Activated T-helper 2 cell treated with anti-CD3 and anti-CD28 coated beads, Interferon-gamma antibody, Interleukin-2, Interleukin-4, amounts not matched to agents 10 μg/mL and 5 μg/mL and 100 μg/mL, durations not matched to agents 14 hours and 24 hours and 36 hours (primary cell): ENCODE measurements at regions not wholly inside any gene's neighbourhood (a gene's known extent, or its start where the extent isn't known, plus 50 kb on each side); places are given as distances from the start of the nearest gene placed in this dataset.

Experiments used
- DNase-seq: peaks from one replicate; pipeline ENCODE4 v3.0.0; 2021; ENCODE audit warnings: low spot score
- H3K27ac Mint-ChIP-seq: one replicate; pipeline ENCODE4 v1.8.0; 2021; ENCODE audit warnings: mixed read lengths
- H3K27me3 Mint-ChIP-seq: one replicate; pipeline ENCODE4 v1.8.0; 2021; ENCODE audit warnings: low read depth, mixed read lengths
- H3K36me3 Mint-ChIP-seq: one replicate; pipeline ENCODE4 v1.8.0; 2021; ENCODE audit warnings: low read depth, mixed read lengths
- H3K4me1 Mint-ChIP-seq: one replicate; pipeline ENCODE4 v1.8.0; 2021; ENCODE audit warnings: low read depth, mixed read lengths
- H3K4me3 Mint-ChIP-seq: one replicate; pipeline ENCODE4 v1.8.0; 2021; ENCODE audit warnings: low read depth, mild to moderate bottlenecking, moderate library complexity, mixed read lengths
- H3K9me3 Mint-ChIP-seq: one replicate; pipeline ENCODE4 v1.8.0; 2021; ENCODE audit warnings: mixed read lengths
- intact Hi-C: fragments of 100-400 bp; cut with micrococcal nuclease; formaldehyde crosslinking; loops from one replicate; pipeline ENCODE4 v1.15.1; 2023

DNA sequence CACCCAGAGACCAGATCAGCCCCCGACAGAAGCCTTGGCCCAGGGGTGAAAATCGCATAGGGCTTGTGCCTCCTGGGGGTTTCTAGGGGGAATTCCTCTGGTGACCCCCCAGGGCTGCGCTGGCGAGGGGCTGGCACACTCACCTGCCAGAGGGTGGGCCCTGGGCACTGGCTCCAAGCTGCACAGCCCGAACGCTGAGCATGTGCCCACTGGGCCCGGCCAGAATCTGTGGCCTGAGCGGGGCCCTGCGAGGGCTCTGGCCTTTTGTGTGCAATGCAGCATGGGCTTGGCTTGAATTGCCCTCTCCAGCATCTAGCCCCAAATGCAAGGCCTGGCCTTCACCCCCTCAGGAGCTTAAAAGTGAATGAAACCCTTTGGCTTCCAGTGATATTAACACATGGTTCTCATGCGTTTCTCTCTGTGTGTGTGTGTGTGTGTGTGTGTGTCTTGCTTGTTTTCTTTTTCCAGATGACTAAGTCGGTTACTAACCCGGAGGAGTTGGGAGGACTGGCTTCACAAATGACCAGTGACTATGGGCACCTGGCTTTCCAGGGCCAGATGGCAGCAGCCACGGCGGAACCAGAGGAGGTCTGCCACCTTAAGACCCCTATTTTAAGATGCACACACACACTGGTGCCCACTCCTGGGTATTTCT is 259.1 kb upstream of the TPM1 start:
- intact Hi-C loops = loop anchor here (5.0 kb wide), 1 partner anchor 309 kb away; no protein-coding TSS in a partner anchor
- H3K36me3 Mint-ChIP-seq = no peaks in the 10 kb centered on the region
- no peak for DNase-seq

DNA sequence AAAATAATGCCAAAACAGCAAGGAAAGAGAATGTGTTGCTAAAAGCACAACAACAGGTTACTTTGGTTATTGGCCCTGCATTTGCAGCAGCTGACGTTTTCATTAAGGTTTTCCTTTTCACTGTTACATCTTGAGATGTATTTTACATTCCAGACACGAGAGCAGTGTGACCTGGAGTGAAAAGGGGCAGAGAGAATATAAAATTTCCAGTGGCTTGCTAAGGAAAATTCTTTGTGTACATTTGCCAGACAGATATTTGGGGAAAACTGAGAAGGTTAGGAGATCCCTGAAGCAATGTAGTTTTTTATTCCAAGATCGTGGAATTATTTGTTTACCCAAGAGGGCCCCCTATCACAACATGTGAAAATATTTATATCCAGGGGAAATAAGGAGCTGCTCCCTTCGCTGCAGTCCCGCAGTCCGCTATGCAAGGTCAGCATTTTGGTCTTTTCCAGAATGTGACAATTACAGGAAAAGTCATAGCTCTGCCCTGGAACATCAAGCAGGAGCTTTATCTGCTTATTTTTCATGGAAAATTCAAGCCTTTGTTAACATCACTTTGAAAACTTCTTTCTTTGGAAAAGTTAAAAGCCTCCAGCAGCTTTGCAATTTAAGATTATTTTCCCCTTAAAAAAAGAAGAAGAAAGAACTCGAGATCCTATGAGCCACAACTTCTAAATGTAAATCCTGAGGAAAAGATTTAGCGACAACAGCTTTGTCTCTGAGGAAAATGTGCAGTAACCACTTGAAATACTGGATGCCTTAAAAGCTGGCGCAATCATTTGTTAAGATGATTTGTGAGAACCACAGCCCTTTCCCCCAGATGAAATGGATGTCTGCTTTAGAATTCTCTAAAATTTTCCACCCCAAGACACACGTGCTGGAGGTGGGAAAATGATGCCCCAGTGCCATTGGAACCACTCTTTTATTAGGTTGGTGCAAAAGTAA is 256.4 kb upstream of the TPM1 start:
- DNase-seq = no peak

More for the DNA sequence above, 259.1 kb upstream of the TPM1 start:
- Mint-ChIP-seq H3K27me3 (peaks cover 2% of the 10 kb centered on the region), H3K4me1 (no peaks in the 10 kb centered on the region), H3K4me3 (no peak overlapping the region), H3K27ac (no peak overlapping the region), H3K9me3 (no peaks in the 10 kb centered on the region)

DNA sequence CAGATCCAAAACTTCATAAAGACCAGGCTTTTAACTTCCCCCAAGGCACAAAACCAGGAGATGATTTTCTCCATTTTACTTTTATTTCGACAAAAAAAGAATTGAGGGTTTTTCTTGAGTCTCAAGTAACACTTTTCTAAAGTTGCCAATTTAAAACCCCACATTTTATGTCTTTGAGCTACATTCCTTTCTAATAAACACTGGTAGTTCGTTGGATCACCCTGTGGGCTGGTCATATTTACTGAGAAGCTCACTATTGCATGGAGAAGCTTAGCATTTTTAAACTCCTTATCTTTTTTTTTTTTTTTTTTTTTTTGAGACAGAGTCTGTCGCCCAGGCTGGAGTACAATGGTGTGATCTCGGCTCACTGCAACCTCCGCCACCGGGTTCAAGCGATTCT is 255.1 kb upstream of the TPM1 start:
- Mint-ChIP-seq H3K4me3 (no peak overlapping the region), H3K9me3 (no peaks in the 10 kb centered on the region), H3K4me1 (no peaks in the 10 kb centered on the region)

More for the DNA sequence above, 256.4 kb upstream of the TPM1 start:
- Mint-ChIP-seq H3K4me1 (no peaks in the 10 kb centered on the region), H3K27ac (no peak overlapping the region), H3K9me3 (no peaks in the 10 kb centered on the region), H3K4me3 (no peak overlapping the region), H3K27me3 (peaks cover 2% of the 10 kb centered on the region), H3K36me3 (no peaks in the 10 kb centered on the region)
- intact Hi-C loops = no loop called here

DNA sequence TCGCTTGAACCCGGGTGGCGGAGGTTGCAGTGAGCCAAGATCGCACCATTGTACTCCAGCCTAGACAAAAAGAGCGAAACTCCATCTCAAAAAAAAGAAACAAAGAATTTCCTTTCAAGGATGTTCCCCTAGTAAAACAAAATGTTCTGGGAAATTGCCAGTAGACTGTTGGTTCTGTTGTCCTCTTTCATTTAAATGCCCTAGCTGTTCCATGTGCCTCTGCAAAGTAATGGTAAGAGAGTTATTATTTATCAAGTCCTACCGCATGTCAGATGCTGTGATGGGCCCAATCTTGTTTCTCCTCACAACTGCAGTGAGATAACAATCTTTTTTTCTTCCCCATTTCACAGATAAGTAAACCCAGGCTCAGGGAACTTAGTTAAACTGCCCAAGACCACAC is 254.3 kb upstream of the TPM1 start:
- no peaks in the 10 kb centered on the region for H3K9me3 Mint-ChIP-seq
- intact Hi-C loops = no loop called here
- no peaks in the 10 kb centered on the region for H3K36me3 Mint-ChIP-seq
- DNase-seq = no peak
- no peak overlapping the region for H3K4me3 Mint-ChIP-seq
- H3K4me1 Mint-ChIP-seq = no peaks in the 10 kb centered on the region
- H3K27me3 Mint-ChIP-seq = no peaks in the 10 kb centered on the region
- H3K27ac Mint-ChIP-seq = no peak overlapping the region

More for the DNA sequence above, 255.1 kb upstream of the TPM1 start:
- H3K36me3 Mint-ChIP-seq = no peaks in the 10 kb centered on the region
- intact Hi-C loops = no loop called here
- DNase-seq = no peak
- no peak overlapping the region for H3K27ac Mint-ChIP-seq
- no peaks in the 10 kb centered on the region for H3K27me3 Mint-ChIP-seq

DNA sequence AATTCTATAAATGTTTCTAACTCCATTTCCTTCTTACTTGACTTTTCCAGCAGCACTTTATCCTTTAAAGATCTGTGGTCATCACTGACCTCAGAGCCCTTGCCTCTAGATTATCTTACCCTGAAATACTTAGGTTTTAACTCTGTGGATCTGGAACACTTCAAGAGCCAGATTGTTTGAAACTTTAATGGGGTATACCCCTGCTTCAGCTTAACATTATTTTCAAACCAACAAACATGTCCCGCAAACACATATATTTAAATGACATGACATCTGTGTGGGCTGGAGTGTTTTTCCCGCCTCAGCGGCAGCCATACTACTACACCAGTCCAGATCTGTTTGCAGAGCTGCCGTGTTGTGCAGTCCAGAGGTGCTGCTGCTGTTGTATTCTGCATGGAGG is 252.0 kb upstream of the TPM1 start:
- H3K27me3 Mint-ChIP-seq = no peaks in the 10 kb centered on the region
- H3K9me3 Mint-ChIP-seq = no peaks in the 10 kb centered on the region
- no peak overlapping the region for H3K4me3 Mint-ChIP-seq
- H3K27ac Mint-ChIP-seq = no peak overlapping the region
- intact Hi-C loops = no loop called here
- no peaks in the 10 kb centered on the region for H3K36me3 Mint-ChIP-seq
- DNase-seq = no peak
- H3K4me1 Mint-ChIP-seq = no peaks in the 10 kb centered on the region

DNA sequence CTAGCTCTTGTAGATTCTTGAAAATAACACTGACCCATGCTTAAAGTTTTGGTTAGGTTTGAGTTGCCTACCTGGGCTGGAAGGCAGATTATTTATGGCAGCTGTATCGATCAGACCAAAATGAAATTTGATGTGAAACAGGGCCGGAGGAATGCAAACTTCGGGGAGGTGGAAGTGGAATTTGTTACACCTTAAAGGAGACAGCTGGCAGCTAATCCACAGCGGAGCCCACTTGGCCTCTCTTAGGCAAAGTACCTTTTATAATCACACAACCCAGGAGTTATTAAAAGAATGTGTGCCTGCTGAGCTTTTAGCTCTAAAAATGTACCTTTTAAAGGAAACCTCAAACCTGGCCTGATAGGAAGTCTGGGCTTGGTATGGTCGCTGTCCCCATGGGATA is 250.9 kb upstream of the TPM1 start:
- no peak overlapping the region for H3K27ac Mint-ChIP-seq

DNA sequence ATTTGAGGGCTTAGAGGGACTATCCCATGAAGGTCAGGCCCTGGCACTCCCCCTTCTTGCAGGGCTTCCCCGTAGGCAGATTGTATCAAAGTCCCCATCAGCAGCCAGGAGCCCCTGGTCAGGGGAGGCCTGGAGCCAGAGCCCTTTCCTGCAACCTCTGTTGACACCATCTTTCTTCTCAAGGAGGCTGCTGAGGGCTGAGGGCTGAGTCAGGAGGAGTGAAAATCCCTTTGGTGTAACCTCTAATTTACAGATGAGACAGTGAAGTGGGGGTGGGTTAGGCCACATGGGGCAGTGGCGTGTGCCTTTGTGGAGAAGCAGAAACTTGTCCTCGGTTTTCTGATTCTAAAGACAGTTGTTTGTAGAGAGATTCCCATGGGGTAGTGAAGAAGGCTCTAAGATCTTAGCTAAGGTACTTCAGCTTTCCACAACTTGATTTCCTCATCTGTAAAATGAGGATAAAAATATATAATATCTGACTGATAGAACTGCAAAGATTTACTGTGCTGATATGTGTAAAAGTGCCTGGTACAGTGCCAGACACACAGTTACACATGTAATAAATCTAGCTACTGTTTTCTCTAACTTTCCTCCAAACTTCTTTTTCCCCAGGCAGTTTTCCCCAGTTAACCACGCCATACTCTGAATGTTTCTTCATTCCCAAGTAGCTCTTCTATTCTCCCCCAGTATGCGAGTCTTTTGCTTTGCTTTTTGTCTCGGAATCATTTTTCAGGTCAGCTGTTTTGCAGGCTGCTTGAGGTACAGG is 249.4 kb upstream of the TPM1 start:
- H3K4me3 Mint-ChIP-seq = no peak overlapping the region
- no peaks in the 10 kb centered on the region for H3K27me3 Mint-ChIP-seq
- no peaks in the 10 kb centered on the region for H3K4me1 Mint-ChIP-seq
- DNase-seq = no peak
- H3K9me3 Mint-ChIP-seq = no peaks in the 10 kb centered on the region
- intact Hi-C loops = no loop called here
- H3K36me3 Mint-ChIP-seq = no peaks in the 10 kb centered on the region
- no peak overlapping the region for H3K27ac Mint-ChIP-seq

More for the DNA sequence above, 250.9 kb upstream of the TPM1 start:
- intact Hi-C loops = no loop called here
- Mint-ChIP-seq H3K27me3 (no peaks in the 10 kb centered on the region), H3K4me3 (no peak overlapping the region), H3K9me3 (no peaks in the 10 kb centered on the region), H3K36me3 (no peaks in the 10 kb centered on the region), H3K4me1 (no peaks in the 10 kb centered on the region)
- no peak for DNase-seq

DNA sequence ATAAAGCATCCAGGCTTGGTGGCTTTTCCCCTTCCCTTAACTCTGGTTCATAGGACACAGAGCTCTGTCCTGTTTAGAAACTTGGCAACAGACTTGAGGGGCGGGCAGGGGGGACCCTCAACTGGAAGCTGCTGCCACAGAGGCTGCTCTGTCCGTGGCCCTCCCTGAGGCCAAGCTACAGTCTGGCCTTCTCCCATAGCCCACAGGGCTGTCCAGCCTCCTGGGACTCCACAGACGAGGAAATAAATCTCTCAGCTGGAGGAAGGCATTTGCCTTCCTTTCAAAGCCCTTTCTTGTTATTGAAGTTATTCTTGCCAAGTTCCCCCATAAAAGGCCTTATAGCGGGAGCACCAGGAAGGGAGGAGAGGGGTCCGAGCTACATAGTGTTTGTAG is 248.8 kb upstream of the TPM1 start:
- Mint-ChIP-seq H3K4me1 (no peaks in the 10 kb centered on the region), H3K36me3 (no peaks in the 10 kb centered on the region), H3K4me3 (no peak overlapping the region), H3K27ac (no peak overlapping the region), H3K27me3 (no peaks in the 10 kb centered on the region), H3K9me3 (no peaks in the 10 kb centered on the region)
- DNase-seq = no peak
- intact Hi-C loops = no loop called here

DNA sequence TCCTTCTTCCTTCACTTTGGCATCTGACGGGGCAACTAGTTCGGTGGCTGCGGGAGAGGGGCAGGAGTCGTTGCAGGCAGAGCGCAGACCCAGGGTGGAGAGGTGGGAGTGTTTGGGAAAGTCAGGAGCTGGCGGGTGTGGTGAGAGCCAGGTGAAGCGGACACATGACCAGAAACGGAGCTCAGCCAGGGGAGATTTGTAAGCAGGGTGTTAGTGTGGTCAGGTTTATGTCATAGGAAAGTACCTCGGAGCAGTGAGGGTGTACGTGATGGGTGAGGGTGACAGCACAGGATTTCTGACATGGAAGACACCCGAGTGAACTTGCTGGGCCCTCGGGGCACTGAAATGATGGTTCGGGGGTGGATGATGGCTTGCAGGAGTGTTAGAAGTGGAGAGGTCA is 247.4 kb upstream of the TPM1 start:
- H3K36me3 Mint-ChIP-seq = no peaks in the 10 kb centered on the region
- intact Hi-C loops = no loop called here
- no peaks in the 10 kb centered on the region for H3K27me3 Mint-ChIP-seq
- no peaks in the 10 kb centered on the region for H3K4me1 Mint-ChIP-seq
- H3K4me3 Mint-ChIP-seq = no peak overlapping the region
- H3K27ac Mint-ChIP-seq = no peak overlapping the region
- H3K9me3 Mint-ChIP-seq = no peaks in the 10 kb centered on the region
- no peak for DNase-seq

DNA sequence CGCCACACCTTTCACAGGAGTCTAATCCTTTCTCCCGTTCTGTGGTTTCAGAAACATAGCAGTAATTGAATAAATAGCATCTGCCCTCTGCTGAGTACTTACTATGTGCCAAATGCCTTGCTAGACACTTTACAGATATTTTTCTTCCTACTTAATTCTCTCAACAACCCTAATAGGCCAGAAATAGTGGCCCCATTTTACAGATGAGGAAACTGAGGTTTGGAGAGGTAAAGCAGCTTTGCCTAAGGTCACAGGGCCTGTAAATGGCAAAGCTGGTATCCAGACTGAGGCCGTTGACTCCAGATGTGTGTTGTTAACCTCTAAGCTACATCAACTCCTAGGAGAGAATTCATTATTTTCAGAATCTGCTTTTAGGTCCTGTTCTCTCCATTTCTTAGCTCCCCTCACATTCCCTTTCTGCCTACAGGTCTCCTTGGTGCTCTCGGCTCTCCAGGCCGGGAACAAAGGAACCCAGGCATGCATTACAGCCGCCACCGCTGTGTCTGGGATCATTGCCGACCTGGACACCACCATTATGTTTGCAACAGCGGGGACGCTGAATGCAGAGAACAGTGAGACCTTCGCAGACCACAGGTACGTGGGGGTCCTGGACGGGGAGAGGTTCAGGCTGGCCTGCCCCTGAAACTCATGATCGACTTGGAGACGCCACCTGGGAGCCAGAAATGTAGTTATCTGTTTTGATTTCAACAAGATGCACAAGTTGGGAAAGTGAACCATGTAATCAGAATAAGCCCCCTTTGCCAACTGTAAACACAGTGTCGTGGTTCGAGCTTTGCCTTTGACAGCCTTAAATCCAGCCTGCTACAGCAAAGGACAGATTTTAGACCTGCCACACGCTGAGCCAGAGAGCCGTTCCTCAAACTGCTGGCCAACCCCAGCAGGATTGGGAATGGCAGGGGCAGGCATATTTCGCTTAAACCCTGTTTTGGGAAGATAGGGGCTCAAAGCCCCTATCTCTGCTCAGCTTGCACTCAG is 246.5 kb upstream of the TPM1 start:
- Mint-ChIP-seq H3K36me3 (no peaks in the 10 kb centered on the region), H3K4me3 (no peak overlapping the region), H3K27me3 (no peaks in the 10 kb centered on the region), H3K4me1 (no peaks in the 10 kb centered on the region), H3K9me3 (no peaks in the 10 kb centered on the region), H3K27ac (no peak overlapping the region)
- intact Hi-C loops = no loop called here
- DNase-seq = no peak

DNA sequence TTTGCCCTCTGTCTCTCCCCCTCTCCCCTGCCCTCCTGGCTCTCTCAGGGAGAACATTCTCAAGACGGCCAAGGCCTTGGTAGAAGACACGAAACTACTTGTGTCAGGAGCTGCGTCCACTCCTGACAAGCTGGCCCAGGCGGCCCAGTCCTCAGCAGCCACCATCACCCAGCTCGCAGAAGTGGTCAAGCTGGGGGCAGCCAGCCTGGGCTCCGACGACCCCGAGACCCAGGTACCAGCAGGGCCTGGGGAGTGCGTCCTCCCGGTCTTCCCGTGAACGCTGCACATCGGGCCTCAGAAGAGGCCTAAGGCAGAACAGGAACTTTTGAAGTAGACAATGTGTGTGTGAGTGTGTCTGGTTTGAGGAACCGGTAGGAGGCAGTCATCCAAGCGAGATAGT is 245.4 kb upstream of the TPM1 start:
- H3K27me3 Mint-ChIP-seq = peaks cover 2% of the 10 kb centered on the region
- no peaks in the 10 kb centered on the region for H3K9me3 Mint-ChIP-seq
- no peak for DNase-seq
- H3K36me3 Mint-ChIP-seq = no peaks in the 10 kb centered on the region
- H3K4me1 Mint-ChIP-seq = no peaks in the 10 kb centered on the region
- intact Hi-C loops = no loop called here
- no peak overlapping the region for H3K27ac Mint-ChIP-seq
- no peak overlapping the region for H3K4me3 Mint-ChIP-seq

DNA sequence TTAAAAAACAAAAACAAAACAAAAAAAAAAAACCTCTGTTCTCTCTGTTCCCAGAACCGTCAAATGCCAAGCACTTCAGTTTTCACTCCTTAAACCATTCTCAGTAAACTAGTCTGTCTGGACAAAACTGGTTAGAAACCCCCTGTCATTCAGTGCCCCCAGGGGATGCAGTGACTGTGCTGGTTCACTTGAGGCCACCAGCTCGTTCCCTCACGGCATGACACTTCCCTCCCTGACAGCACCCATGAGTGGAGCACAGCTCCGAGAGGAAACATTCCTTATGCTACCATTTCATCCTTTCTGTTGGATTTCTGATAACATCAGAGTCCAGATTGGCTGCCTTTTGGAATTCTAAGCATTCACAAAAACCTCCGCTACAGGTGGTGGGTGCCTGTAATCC is 244.0 kb upstream of the TPM1 start:
- intact Hi-C loops = no loop called here
- no peaks in the 10 kb centered on the region for H3K36me3 Mint-ChIP-seq
- no peak overlapping the region for H3K27ac Mint-ChIP-seq

More for the DNA sequence above, 244.0 kb upstream of the TPM1 start:
- DNase-seq = no peak
- no peaks in the 10 kb centered on the region for H3K9me3 Mint-ChIP-seq
- no peaks in the 10 kb centered on the region for H3K4me1 Mint-ChIP-seq
- peaks cover 9% of the 10 kb centered on the region for H3K27me3 Mint-ChIP-seq
- H3K4me3 Mint-ChIP-seq = no peak overlapping the region
